OCI-LY1 (cell line): ENCODE measurements at regions not wholly inside any gene's neighbourhood (a gene's known extent, or its start where the extent isn't known, plus 50 kb on each side); places are given as distances from the start of the nearest gene placed in this dataset.
"Not testable (repeated sequence)": the region's sequence is repeated elsewhere in the genome, so short reads cannot be mapped to it uniquely, and the experiment has no call there.

Experiments
- H2AFZ ChIP-seq: fragments of 200-600 bp; sonication (generic), shearing (Covaris generic); 2 replicates; pipeline ENCODE4 v1.6.0; 2014; ENCODE audit warnings: antibody characterized with exemption, mild to moderate bottlenecking, low read length
- H3F3A ChIP-seq: fragments of 200-600 bp; sonication (generic), shearing (Covaris generic); 2 replicates; pipeline ENCODE4 v1.6.0; 2014; ENCODE audit warnings: mild to moderate bottlenecking, antibody characterized with exemption, low read length, moderate library complexity; ENCODE audit not compliant: insufficient read depth
- H3K27ac ChIP-seq: fragments of 200-600 bp; sonication (generic); 2 replicates; pipeline ENCODE4 v1.5.1; 2014; ENCODE audit warnings: low read length, mixed run types, mild to moderate bottlenecking, low read depth; ENCODE audit not compliant: poor library complexity, severe bottlenecking
- H3K27me3 ChIP-seq: fragments of 200-600 bp; sonication (generic); 2 replicates; pipeline ENCODE4 v1.6.0; 2014; ENCODE audit warnings: antibody characterized with exemption, mild to moderate bottlenecking, low read length, moderate library complexity; ENCODE audit not compliant: insufficient read depth
- H3K36me3 ChIP-seq: fragments of 200-600 bp; sonication (generic); 2 replicates; pipeline ENCODE4 v1.6.1; 2014; ENCODE audit warnings: mild to moderate bottlenecking, antibody characterized with exemption, low read length, moderate library complexity, mixed read lengths; ENCODE audit not compliant: insufficient read depth
- H3K4me1 ChIP-seq: fragments of 200-600 bp; sonication (generic); 2 replicates; pipeline ENCODE4 v1.5.1; 2014; ENCODE audit warnings: mild to moderate bottlenecking, low read length, moderate library complexity; ENCODE audit not compliant: insufficient read depth, severe bottlenecking
- H3K4me2 ChIP-seq: fragments of 200-600 bp; sonication (generic), shearing (Covaris generic); 2 replicates; pipeline ENCODE4 v1.6.1; 2014; ENCODE audit warnings: low read length
- H3K4me3 ChIP-seq: fragments of 200-600 bp; sonication (generic); 2 replicates; pipeline ENCODE4 v1.5.1; 2014; ENCODE audit warnings: low read length, low read depth, mild to moderate bottlenecking, mixed read lengths; ENCODE audit not compliant: poor library complexity, severe bottlenecking
- H3K79me2 ChIP-seq: fragments of 200-600 bp; shearing (Covaris generic); 2 replicates; pipeline ENCODE4 v1.6.1; 2016; ENCODE audit warnings: mixed run types, low read length, mixed read lengths; ENCODE audit not compliant: insufficient read depth
- H3K9ac ChIP-seq: fragments of 200-600 bp; sonication (generic), shearing (Covaris generic); 2 replicates; pipeline ENCODE4 v1.6.1; 2014; ENCODE audit warnings: mild to moderate bottlenecking, low read length, mixed read lengths
- H3K9me2 ChIP-seq: fragments of 200-600 bp; sonication (generic), shearing (Covaris generic); 2 replicates; pipeline ENCODE4 v1.6.1; 2014; ENCODE audit warnings: low read depth, mild to moderate bottlenecking, low read length, mixed read lengths
- H3K9me3 ChIP-seq: fragments of 200-600 bp; shearing (Covaris generic); 2 replicates; pipeline ENCODE4 v1.6.1; 2014; ENCODE audit warnings: low read length, mixed read lengths
- H4K20me1 ChIP-seq: fragments of 200-600 bp; sonication (generic), shearing (Covaris generic); 2 replicates; pipeline ENCODE4 v1.6.0; 2016; ENCODE audit warnings: mild to moderate bottlenecking, low read length; ENCODE audit not compliant: insufficient read depth
- EZH2 ChIP-seq: fragments of 200-600 bp; sonication (generic), shearing (Covaris generic); IDR thresholded peaks from 2 replicates; pipeline ENCODE4 v1.8.0; 2017; ENCODE audit warnings: borderline replicate concordance, mixed run types, mild to moderate bottlenecking, antibody characterized with exemption, low read length, moderate library complexity, mixed read lengths
- TF ChIP-seq, protein P1 (sequence below): fragments of 200-600 bp; sonication (generic), shearing (Covaris generic); IDR thresholded peaks from 2 replicates; pipeline ENCODE4 v1.5.1; 2017; ENCODE audit warnings: mild to moderate bottlenecking, antibody characterized with exemption, low read length, moderate library complexity, mixed read lengths

DNA sequence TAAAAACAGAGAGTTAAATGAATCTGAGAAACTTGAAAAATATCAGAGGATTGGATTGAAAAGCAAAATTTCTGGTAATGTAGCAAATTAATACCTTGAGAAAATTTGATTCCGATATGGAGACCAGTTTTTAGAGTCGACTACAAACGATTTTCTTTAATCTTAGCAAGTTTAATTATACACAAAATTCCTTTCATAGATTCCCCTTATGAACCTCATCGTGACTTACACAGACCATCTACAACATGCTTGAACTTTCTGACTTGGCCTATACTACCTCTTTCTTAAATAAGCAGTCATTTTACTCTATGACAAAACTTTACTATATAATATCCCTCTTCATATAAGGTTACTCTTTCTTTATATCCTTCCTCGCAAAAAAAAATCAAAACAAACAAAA, 769.6 kb upstream of the CRIM1 start:
- H3K4me2 ChIP-seq: no peak overlapping the region
- H2AFZ ChIP-seq: no peak overlapping the region
- no peak overlapping the region for H3K4me3 ChIP-seq
- no peak overlapping the region for H3K9ac ChIP-seq
- no peaks in the 10 kb centered on the region for H3K9me2 ChIP-seq
- no peaks in the 10 kb centered on the region for H3K27me3 ChIP-seq
- H3K79me2 ChIP-seq: no peaks in the 10 kb centered on the region
- H3F3A ChIP-seq: no peaks in the 10 kb centered on the region
- 0 out of 2 replicates have a peak, but pooled peaks cover 2% of the 10 kb centered on the region for H3K9me3 ChIP-seq
- H3K27ac ChIP-seq: no peak overlapping the region
- no peaks in the 10 kb centered on the region for H4K20me1 ChIP-seq
- TF ChIP-seq, protein P1, sequence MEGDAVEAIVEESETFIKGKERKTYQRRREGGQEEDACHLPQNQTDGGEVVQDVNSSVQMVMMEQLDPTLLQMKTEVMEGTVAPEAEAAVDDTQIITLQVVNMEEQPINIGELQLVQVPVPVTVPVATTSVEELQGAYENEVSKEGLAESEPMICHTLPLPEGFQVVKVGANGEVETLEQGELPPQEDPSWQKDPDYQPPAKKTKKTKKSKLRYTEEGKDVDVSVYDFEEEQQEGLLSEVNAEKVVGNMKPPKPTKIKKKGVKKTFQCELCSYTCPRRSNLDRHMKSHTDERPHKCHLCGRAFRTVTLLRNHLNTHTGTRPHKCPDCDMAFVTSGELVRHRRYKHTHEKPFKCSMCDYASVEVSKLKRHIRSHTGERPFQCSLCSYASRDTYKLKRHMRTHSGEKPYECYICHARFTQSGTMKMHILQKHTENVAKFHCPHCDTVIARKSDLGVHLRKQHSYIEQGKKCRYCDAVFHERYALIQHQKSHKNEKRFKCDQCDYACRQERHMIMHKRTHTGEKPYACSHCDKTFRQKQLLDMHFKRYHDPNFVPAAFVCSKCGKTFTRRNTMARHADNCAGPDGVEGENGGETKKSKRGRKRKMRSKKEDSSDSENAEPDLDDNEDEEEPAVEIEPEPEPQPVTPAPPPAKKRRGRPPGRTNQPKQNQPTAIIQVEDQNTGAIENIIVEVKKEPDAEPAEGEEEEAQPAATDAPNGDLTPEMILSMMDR: no peak
- TF ChIP-seq EZH2: no peak
- H3K36me3 ChIP-seq: no peaks in the 10 kb centered on the region
- no peaks in the 10 kb centered on the region for H3K4me1 ChIP-seq

GRCh38 chr2:35582637-35583036, 772.9 kb upstream of the CRIM1 start:
- no peak overlapping the region for H3K27ac ChIP-seq
- H3K4me3 ChIP-seq: no peak overlapping the region
- H3F3A ChIP-seq: no peaks in the 10 kb centered on the region
- H2AFZ ChIP-seq: no peak overlapping the region
- H4K20me1 ChIP-seq: no peaks in the 10 kb centered on the region
- H3K27me3 ChIP-seq: no peaks in the 10 kb centered on the region
- no peaks in the 10 kb centered on the region for H3K9me2 ChIP-seq
- H3K36me3 ChIP-seq: no peaks in the 10 kb centered on the region
- H3K4me2 ChIP-seq: no peak overlapping the region
- H3K9me3 ChIP-seq: 0 out of 2 replicates have a peak, but pooled peaks cover 2% of the 10 kb centered on the region
- H3K79me2 ChIP-seq: no peaks in the 10 kb centered on the region
- H3K4me1 ChIP-seq: no peaks in the 10 kb centered on the region
- H3K9ac ChIP-seq: no peak overlapping the region
- no peak for TF ChIP-seq EZH2
- TF ChIP-seq, protein P1: no peak

GRCh38 chr2:35580956-35581355, 774.6 kb upstream of the CRIM1 start:
- Histone ChIP-seq H3F3A (no peaks in the 10 kb centered on the region), H3K9me2 (no peaks in the 10 kb centered on the region), H3K4me1 (no peaks in the 10 kb centered on the region), H3K4me2 (no peak overlapping the region), H3K9ac (no peak overlapping the region), H3K4me3 (no peak overlapping the region), H4K20me1 (no peaks in the 10 kb centered on the region), H3K79me2 (no peaks in the 10 kb centered on the region), H3K36me3 (no peaks in the 10 kb centered on the region), H2AFZ (no peak overlapping the region), H3K9me3 (0 out of 2 replicates have a peak, but pooled peaks cover 2% of the 10 kb centered on the region), H3K27ac (no peak overlapping the region), H3K27me3 (no peaks in the 10 kb centered on the region)
- TF ChIP-seq, protein P1: no peak
- no peak for TF ChIP-seq EZH2

DNA sequence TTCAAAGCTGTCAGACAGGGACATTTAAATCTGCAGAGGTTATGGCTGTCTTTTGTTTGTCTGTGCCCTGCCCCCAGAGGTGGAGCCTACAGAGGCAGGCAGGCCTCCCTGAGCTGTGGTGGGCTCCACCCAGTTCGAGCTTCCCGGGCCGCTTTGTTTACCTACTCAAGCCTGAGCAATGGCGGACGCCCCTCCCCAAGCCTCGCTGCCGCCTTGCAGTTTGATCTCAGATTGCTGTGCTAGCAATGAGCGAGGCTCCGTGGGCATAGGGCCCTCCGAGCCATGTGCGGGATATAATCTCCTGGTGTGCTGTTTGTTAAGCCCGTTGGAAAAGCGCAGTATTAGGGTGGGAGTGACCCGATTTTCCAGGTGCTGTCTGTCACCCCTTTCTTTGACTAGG, 787.0 kb upstream of the CRIM1 start:
- H3K4me2 ChIP-seq, H3K79me2 ChIP-seq, H3K9me2 ChIP-seq, H3K9me3 ChIP-seq, H4K20me1 ChIP-seq, H3F3A ChIP-seq, H3K36me3 ChIP-seq, H3K27ac ChIP-seq, H3K27me3 ChIP-seq, H3K4me1 ChIP-seq, H2AFZ ChIP-seq, H3K9ac ChIP-seq, H3K4me3 ChIP-seq: not testable (repeated sequence)
